H1 (cell line): ENCODE measurements at regions not wholly inside any gene's neighbourhood (a gene's known extent, or its start where the extent isn't known, plus 50 kb on each side); places are given as distances from the start of the nearest gene placed in this dataset.

Source experiments
- CTCF ChIA-PET: fragments of 300-600 bp; sonication (Branson Sonifier 250); formaldehyde crosslinking; loops from one replicate; lab custom pipeline; 2021; ENCODE audit not compliant: partially characterized antibody; lab: Charles Lee
- POLR2A ChIA-PET: fragments of 300-600 bp; sonication (Branson Sonifier 250); formaldehyde crosslinking; loops from one replicate; lab custom pipeline; 2021; ENCODE audit warnings: inconsistent platforms; ENCODE audit not compliant: partially characterized antibody; lab: Charles Lee
- DNase-seq, 2 experiments: peaks; one replicate each; pipeline versions ENCODE4 v3.0.0 to v3.0.0-alpha.2; 2010 to 2022; ENCODE audit warnings: low spot score in 2 of 2, low read depth in 1 of 2, mixed read lengths in 1 of 2
- FAIRE-seq: peaks from 2 replicates; lab custom pipeline; 2011; peaks lifted over from hg19 to GRCh38; lab: Jason Lieb, UNC
- H2AFZ ChIP-seq: 2 replicates; pipeline ENCODE4 v1.8.1; 2012; ENCODE audit warnings: low read length, inconsistent platforms
- H2AK5ac ChIP-seq: 2 replicates; pipeline ENCODE4 v1.6.1; 2013; ENCODE audit warnings: low read depth, low read length
- H2BK120ac ChIP-seq: replicated peaks from 2 replicates; pipeline ENCODE3; 2013; ENCODE audit warnings: low read depth, low read length, inconsistent platforms
- H2BK12ac ChIP-seq: 2 replicates; pipeline ENCODE4 v1.6.1; 2013; ENCODE audit warnings: low read depth, low read length
- H2BK15ac ChIP-seq: 2 replicates; pipeline ENCODE4 v1.6.1; 2013; ENCODE audit warnings: low read length
- H2BK20ac ChIP-seq: 2 replicates; pipeline ENCODE4 v1.6.1; 2013; ENCODE audit warnings: low read length
- H2BK5ac ChIP-seq: 2 replicates; pipeline ENCODE4 v1.6.1; 2013; ENCODE audit warnings: low read depth, low read length
- H3K14ac ChIP-seq: 2 replicates; pipeline ENCODE4 v1.6.1; 2013; ENCODE audit warnings: inconsistent platforms; ENCODE audit not compliant: insufficient read length
- H3K18ac ChIP-seq: 2 replicates; pipeline ENCODE4 v1.6.1; 2013; ENCODE audit warnings: low read length; ENCODE audit errors: extremely low read depth
- H3K23ac ChIP-seq: 2 replicates; pipeline ENCODE4 v1.6.1; 2013; ENCODE audit warnings: inconsistent platforms; ENCODE audit not compliant: insufficient read length
- H3K23me2 ChIP-seq: 2 replicates; pipeline ENCODE4 v1.6.1; 2013; ENCODE audit warnings: low read depth, low read length
- H3K27ac ChIP-seq: 2 replicates; pipeline ENCODE4 v1.6.1; 2011; ENCODE audit warnings: low read depth, low read length, inconsistent platforms
- H3K27me3 ChIP-seq, 4 experiments: replicated peaks in 1 of 4; 1 replicate in 1 of 4; 2 replicates in 3 of 4; pipeline versions ENCODE4 v1.6.1 to v1.8.1; 2011 to 2013; ENCODE audit warnings: low read length in 3 of 4, mild to moderate bottlenecking in 3 of 4, inconsistent platforms in 2 of 4, mixed read lengths in 2 of 4, moderate library complexity in 1 of 4; ENCODE audit not compliant: control insufficient read depth in 3 of 4, insufficient read depth in 3 of 4; ENCODE audit errors: extremely low read depth in 1 of 4
- H3K36me3 ChIP-seq, 4 experiments: 2 replicates each; pipeline versions ENCODE4 v1.6.1 to v1.8.1; 2011 to 2013; ENCODE audit warnings: mild to moderate bottlenecking in 4 of 4, low read length in 3 of 4, moderate library complexity in 2 of 4, control low read depth in 1 of 4, inconsistent platforms in 1 of 4; ENCODE audit not compliant: insufficient read depth in 4 of 4, control insufficient read depth in 2 of 4
- H3K4ac ChIP-seq: replicated peaks from 2 replicates; pipeline ENCODE3; 2013; ENCODE audit warnings: low read length, low read depth, mixed read lengths, inconsistent platforms; ENCODE audit not compliant: insufficient read length
- H3K4me1 ChIP-seq, 4 experiments: replicated peaks in 1 of 4; 1 replicate in 1 of 4; 2 replicates in 3 of 4; pipeline versions ENCODE4 v1.6.1 to v1.8.1; 2011 to 2013; ENCODE audit warnings: low read length in 3 of 4, inconsistent platforms in 2 of 4, mixed read lengths in 1 of 4; ENCODE audit not compliant: insufficient read depth in 4 of 4, control insufficient read depth in 3 of 4
- H3K4me2 ChIP-seq, 2 experiments: 2 replicates each; pipeline versions ENCODE4 v1.6.1 to v1.8.1; 2011 to 2013; ENCODE audit warnings: low read depth in 2 of 2, low read length in 2 of 2, control low read depth in 1 of 2, inconsistent platforms in 1 of 2, mild to moderate bottlenecking in 1 of 2; ENCODE audit not compliant: insufficient read depth in 1 of 2
- H3K4me3 ChIP-seq, 4 experiments: fragments of 200-600, 300-600 bp in 1 of 4; sonication (generic), shearing (Covaris generic), sonication (Bioruptor Twin) in 1 of 4; 2 replicates each; pipeline versions ENCODE4 v1.5.1 to v1.8.1; 2011 to 2016; ENCODE audit warnings: low read length in 4 of 4, low read depth in 3 of 4, control low read depth in 2 of 4, inconsistent platforms in 2 of 4, mild to moderate bottlenecking in 2 of 4, mixed read lengths in 1 of 4, moderate library complexity in 1 of 4; ENCODE audit not compliant: insufficient read depth in 2 of 4; ENCODE audit errors: extremely low read depth in 1 of 4
- H3K56ac ChIP-seq: replicated peaks from 2 replicates; pipeline ENCODE3; 2013; ENCODE audit warnings: low read depth, mild to moderate bottlenecking, mixed read lengths, low read length, inconsistent platforms; ENCODE audit not compliant: insufficient read length
- H3K79me1 ChIP-seq: 2 replicates; pipeline ENCODE4 v1.6.1; 2013; ENCODE audit warnings: low read depth, low read length, control low read depth
- H3K79me2 ChIP-seq, 2 experiments: 2 replicates each; pipeline versions ENCODE4 v1.6.1 to v1.8.1; 2012 to 2013; ENCODE audit warnings: low read length in 2 of 2, mild to moderate bottlenecking in 2 of 2, inconsistent platforms in 1 of 2; ENCODE audit not compliant: insufficient read depth in 2 of 2, control insufficient read depth in 1 of 2
- H3K9ac ChIP-seq, 4 experiments: replicated peaks in 1 of 4; 1 replicate in 1 of 4; 2 replicates in 3 of 4; pipeline versions ENCODE4 v1.6.1 to v1.8.1; 2011 to 2013; ENCODE audit warnings: low read depth in 3 of 4, low read length in 3 of 4, control low read depth in 2 of 4, mild to moderate bottlenecking in 2 of 4, moderate library complexity in 2 of 4, inconsistent platforms in 1 of 4; ENCODE audit errors: extremely low read depth in 1 of 4
- H3K9me3 ChIP-seq, 2 experiments: 2 replicates each; pipeline versions ENCODE4 v1.6.1 to v1.8.1; 2012 to 2013; ENCODE audit warnings: mild to moderate bottlenecking in 2 of 2, moderate library complexity in 2 of 2, control low read depth in 1 of 2, inconsistent platforms in 1 of 2, low read depth in 1 of 2, low read length in 1 of 2, mixed read lengths in 1 of 2; ENCODE audit not compliant: insufficient read depth in 2 of 2
- H4K20me1 ChIP-seq, 2 experiments: replicated peaks in 1 of 2; 2 replicates each; pipeline versions ENCODE3 to v1.8.1; 2011 to 2013; ENCODE audit warnings: inconsistent platforms in 2 of 2, low read length in 2 of 2, mild to moderate bottlenecking in 1 of 2; ENCODE audit not compliant: insufficient read depth in 2 of 2, control insufficient read depth in 1 of 2
- H4K5ac ChIP-seq: 2 replicates; pipeline ENCODE4 v1.6.1; 2013; ENCODE audit warnings: low read length, low read depth, mixed read lengths, inconsistent platforms; ENCODE audit not compliant: insufficient read length
- H4K8ac ChIP-seq: 2 replicates; pipeline ENCODE4 v1.8.0; 2013; ENCODE audit warnings: mild to moderate bottlenecking, moderate library complexity, low read length, inconsistent platforms; ENCODE audit not compliant: insufficient read depth; ENCODE audit errors: extremely low read depth
- H4K91ac ChIP-seq: replicated peaks from 2 replicates; pipeline ENCODE3; 2013; ENCODE audit warnings: low read length, mixed read lengths, inconsistent platforms; ENCODE audit not compliant: insufficient read length
- KDM1A ChIP-seq: fragments of 200-600, 300-600 bp; sonication (generic); IDR thresholded peaks from 2 replicates; pipeline ENCODE4 v1.7.1; 2016; ENCODE audit warnings: mild to moderate bottlenecking, low read length, borderline replicate concordance
- RAD21 ChIP-seq, 2 experiments: IDR thresholded peaks in 1 of 2; conservative IDR thresholded peaks in 1 of 2; 2 replicates each; pipeline ENCODE4 v1.6.1; 2011; ENCODE audit warnings: low read depth in 2 of 2, low read length in 2 of 2, improper control_type of control experiment in 1 of 2, inconsistent platforms in 1 of 2, mild to moderate bottlenecking in 1 of 2, moderate library complexity in 1 of 2
- SAP30 ChIP-seq: fragments of 300-600 bp; sonication (generic); IDR thresholded peaks from 2 replicates; pipeline ENCODE4 v1.7.1; 2012; ENCODE audit warnings: low read length, moderate library complexity, mild to moderate bottlenecking, inconsistent platforms; ENCODE audit not compliant: insufficient read depth, insufficient replicate concordance
- WGBS, 2 experiments: shearing (Covaris generic) in 1 of 2; methylation state at CpG; one replicate each; pipeline versions ENCODE4 v1.1.6 to v1.1.7; 2013 to 2015; ENCODE audit warnings: low lambda C conversion rate in 2 of 2, mixed read lengths in 2 of 2, inconsistent platforms in 1 of 2, low coverage in 1 of 2, missing lambda C conversion rate in 1 of 2; ENCODE audit not compliant: insufficient replicate concordance in 2 of 2, insufficient coverage in 1 of 2, insufficient read length in 1 of 2; ENCODE audit errors: extremely low coverage in 1 of 2, missing lambda C conversion rate in 1 of 2; 5-methylcytosine and 5-hydroxymethylcytosine counted together
- TF ChIP-seq, protein P1 (sequence below), 3 experiments: IDR thresholded peaks; 1 replicate in 2 of 3; 2 replicates in 1 of 3; pipeline versions ENCODE4 v1.5.1 to v1.6.1; 2011; ENCODE audit warnings: low read length in 3 of 3, mild to moderate bottlenecking in 3 of 3, inconsistent platforms in 2 of 3, low read depth in 1 of 3, moderate library complexity in 1 of 3; ENCODE audit not compliant: insufficient read depth in 1 of 3; ENCODE audit errors: control extremely low read depth in 1 of 3

DNA sequence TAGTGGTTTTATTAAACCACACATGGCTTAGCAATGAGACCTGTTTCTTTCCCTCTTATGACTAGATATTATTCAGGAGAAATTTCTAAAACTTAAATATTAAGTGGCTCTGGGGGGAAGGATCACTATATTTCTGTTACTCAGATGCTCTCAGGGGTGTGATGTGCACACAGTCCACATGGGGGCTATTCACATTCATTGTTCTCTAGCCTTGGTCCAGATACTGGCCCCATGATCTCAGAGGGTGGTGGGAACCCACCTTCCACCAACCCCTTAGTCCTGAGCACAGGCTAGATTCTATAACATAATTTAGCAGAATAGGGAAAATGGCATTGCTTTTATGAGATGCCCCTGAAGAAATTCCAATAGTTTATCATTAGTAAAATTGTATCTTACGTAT, 149.0 kb upstream of the ST8SIA2 start:
- no peak for FAIRE-seq
- H4K91ac ChIP-seq, result no peak overlapping the region

More for the DNA sequence above, 149.0 kb upstream of the ST8SIA2 start:
- TF ChIP-seq SAP30, result no peak
- TF ChIP-seq, protein P1, sequence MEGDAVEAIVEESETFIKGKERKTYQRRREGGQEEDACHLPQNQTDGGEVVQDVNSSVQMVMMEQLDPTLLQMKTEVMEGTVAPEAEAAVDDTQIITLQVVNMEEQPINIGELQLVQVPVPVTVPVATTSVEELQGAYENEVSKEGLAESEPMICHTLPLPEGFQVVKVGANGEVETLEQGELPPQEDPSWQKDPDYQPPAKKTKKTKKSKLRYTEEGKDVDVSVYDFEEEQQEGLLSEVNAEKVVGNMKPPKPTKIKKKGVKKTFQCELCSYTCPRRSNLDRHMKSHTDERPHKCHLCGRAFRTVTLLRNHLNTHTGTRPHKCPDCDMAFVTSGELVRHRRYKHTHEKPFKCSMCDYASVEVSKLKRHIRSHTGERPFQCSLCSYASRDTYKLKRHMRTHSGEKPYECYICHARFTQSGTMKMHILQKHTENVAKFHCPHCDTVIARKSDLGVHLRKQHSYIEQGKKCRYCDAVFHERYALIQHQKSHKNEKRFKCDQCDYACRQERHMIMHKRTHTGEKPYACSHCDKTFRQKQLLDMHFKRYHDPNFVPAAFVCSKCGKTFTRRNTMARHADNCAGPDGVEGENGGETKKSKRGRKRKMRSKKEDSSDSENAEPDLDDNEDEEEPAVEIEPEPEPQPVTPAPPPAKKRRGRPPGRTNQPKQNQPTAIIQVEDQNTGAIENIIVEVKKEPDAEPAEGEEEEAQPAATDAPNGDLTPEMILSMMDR (IDR thresholded peaks at IDR 0.05; ENCODE audit: control extremely low read depth in 1 of 3, insufficient read depth in 1 of 3, low read depth in 1 of 3, low read length in 3 of 3), result peak in 1 of 3 experiments; percentile 5; a peak in 1 of 4 replicates
- peak in 1 of 2 experiments; percentile 15; a peak in 1 of 4 replicates for TF ChIP-seq RAD21 (IDR thresholded peaks at IDR 0.05 in 1 of 2, conservative IDR thresholded peaks at IDR 0.05 in 1 of 2; ENCODE audit: low read depth in 2 of 2, low read length in 2 of 2)
- no peak for TF ChIP-seq KDM1A
- CTCF ChIA-PET, result interaction anchor here (1.0 to 1.2 kb wide), 2 partner anchors 19 to 21 kb away, joined by 5 to 6 read pairs; no protein-coding TSS in a partner anchor
- no peak overlapping the region for H4K5ac ChIP-seq
- H3K36me3 ChIP-seq, result no peaks in the 10 kb centered on the region
- H2BK12ac ChIP-seq, result no peak overlapping the region
- H3K27me3 ChIP-seq, result no peaks in the 10 kb centered on the region
- whole genome bisulfite sequencing, 2 experiments, result 93% methylated on average over 1 of the region's 1 CpG; no CpG with 5 or more reads in 1 of the 2 experiments
- H3K23me2 ChIP-seq, result no peaks in the 10 kb centered on the region
- no peaks in the 10 kb centered on the region for H3K79me1 ChIP-seq
- H2AK5ac ChIP-seq, result no peak overlapping the region
- H3K4me3 ChIP-seq, result no peak overlapping the region
- no peak overlapping the region for H3K4me2 ChIP-seq
- H3K9me3 ChIP-seq, result peaks cover 0 to under 1% of the 10 kb centered on the region in 2 experiments; a peak in 1 of 4 replicates
- no peak overlapping the region for H4K8ac ChIP-seq
- H2BK5ac ChIP-seq, result no peak overlapping the region
- no peak overlapping the region for H3K56ac ChIP-seq
- POLR2A ChIA-PET, result no interaction called here
- H4K20me1 ChIP-seq, result no peaks in the 10 kb centered on the region
- H3K27ac ChIP-seq, result no peak overlapping the region
- no peak overlapping the region for H3K9ac ChIP-seq
- no peak overlapping the region for H2AFZ ChIP-seq
- H2BK20ac ChIP-seq, result no peak overlapping the region
- no peaks in the 10 kb centered on the region for H3K4me1 ChIP-seq
- no peaks in the 10 kb centered on the region for H3K79me2 ChIP-seq
- DNase-seq, result no peak
- no peak overlapping the region for H3K14ac ChIP-seq
- no peak overlapping the region for H2BK120ac ChIP-seq
- no peak overlapping the region for H3K23ac ChIP-seq
- no peak overlapping the region for H3K4ac ChIP-seq
- no peak overlapping the region for H3K18ac ChIP-seq
- H2BK15ac ChIP-seq, result no peak overlapping the region
